HG02885 (cell line): ENCODE measurements at regions not wholly inside any gene's neighbourhood (a gene's known extent, or its start where the extent isn't known, plus 50 kb on each side); places are given as distances from the start of the nearest gene placed in this dataset.

Experiments used
- ATAC-seq: cut with Tn5 transposase; IDR thresholded peaks from one replicate; pipeline ENCODE4 v1.9.1; 2021; ENCODE audit warnings: mild to moderate bottlenecking; ENCODE audit not compliant: unreplicated experiment, poor library complexity

DNA sequence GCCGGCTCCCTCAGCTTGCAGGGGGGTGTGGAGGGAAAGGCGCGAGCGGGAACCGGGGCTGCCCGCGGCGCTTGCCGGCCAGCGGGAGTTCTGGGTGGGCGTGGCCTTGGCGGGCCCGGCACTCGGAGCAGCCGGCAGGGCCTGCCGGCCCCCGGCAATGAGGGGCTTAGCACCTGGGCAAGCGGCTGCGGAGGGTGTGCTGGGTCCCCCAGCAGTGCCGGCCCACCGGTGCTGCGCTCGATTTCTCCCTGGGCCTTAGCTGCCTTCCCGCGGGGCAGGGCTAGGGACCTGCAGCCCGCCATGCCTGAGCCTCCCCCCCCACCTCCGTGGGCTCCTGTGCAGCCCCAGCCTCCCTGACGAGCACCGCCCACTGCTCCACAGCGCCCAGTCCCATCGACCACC is 514.5 kb upstream of the GJE1 start:
- no peak for ATAC-seq

- ATAC-seq, result no peak
Measured at GRCh38 chr6:141610741-141611140, 522.0 kb upstream of the GJE1 start.

DNA sequence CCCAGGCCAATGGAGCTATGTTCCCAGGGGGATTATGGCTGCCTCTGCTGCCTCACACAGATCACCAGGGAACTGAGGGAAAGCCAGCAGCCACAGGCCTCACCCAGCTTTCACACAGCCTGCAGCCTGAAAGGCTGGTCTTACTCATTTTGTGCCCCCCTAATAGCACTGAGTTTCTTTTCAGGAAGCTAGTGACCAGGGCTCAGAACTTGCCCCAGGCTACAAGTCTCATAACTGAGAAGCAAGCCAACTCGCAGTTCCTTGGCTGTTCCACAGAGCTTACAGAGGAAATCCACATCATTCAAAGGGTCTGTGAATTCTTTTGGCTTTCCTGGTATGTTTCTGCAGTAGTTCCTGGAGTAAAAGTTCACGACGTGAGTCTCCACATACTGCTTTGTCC is 524.8 kb upstream of the GJE1 start:
- no peak for ATAC-seq

DNA sequence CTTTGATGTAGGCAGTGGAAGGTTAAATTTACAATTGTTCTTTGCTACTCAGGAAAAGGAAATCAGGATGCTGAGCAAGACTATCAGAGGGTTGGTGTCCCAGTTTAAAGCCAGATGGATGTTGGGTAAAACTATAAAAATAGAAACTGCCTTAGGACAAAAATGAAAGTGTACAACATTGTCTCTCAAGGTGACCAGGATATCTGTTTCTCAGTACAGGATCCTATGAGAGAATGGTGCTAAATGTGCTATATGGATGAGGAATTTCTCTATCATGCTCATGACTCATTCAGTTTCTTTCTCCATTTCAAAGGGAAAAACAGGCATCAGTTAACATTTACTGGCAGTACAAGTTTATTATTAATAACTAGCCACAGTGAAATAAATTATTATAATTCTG is 534.2 kb upstream of the GJE1 start:
- ATAC-seq, result no peak

GRCh38 chr6:141594874-141595273 is 537.9 kb upstream of the GJE1 start:
- no peak for ATAC-seq

GRCh38 chr6:141593311-141593710 is 539.4 kb upstream of the GJE1 start:
- no peak for ATAC-seq

DNA sequence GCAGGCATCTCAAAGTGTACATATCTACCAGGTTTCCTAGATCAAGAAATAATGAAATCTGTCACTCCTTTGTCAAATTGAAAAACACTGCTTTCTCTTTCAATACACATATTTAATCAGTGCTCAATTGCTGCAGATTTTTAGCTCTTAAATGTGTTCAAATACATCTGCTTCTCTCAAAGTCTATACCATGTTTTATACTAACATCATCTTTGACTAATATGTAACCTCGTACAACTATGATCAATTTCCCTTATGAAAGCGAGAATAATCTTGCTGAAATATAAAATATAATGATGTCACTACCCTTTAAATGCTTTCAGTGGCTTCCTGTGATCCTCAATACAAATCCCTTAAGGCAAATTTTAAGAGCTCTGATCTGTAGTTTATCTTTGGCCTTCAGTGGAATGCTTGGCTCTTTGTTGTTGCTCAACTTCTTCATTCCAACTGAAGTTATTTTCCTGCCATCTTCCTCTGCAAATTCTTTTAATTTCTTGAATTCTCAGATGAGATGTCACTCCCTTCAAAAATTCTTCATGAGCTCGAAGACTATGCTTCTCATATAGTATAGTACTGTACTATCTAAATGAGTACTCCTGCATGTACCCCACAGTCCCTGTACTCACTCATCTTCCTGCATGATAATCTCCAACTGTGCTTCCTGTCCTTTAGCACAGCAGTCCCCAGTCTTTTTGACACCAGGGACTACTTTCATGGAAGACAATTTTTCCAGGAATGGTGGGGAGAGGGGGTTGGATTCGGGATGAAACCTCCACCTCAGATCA is 545.1 kb upstream of the GJE1 start:
- no peak for ATAC-seq

- ATAC-seq, result no peak
Measured at GRCh38 chr6:141580988-141581552, 551.7 kb upstream of the GJE1 start.

GRCh38 chr6:141580131-141580530 is 552.6 kb upstream of the GJE1 start:
- no peak for ATAC-seq

DNA sequence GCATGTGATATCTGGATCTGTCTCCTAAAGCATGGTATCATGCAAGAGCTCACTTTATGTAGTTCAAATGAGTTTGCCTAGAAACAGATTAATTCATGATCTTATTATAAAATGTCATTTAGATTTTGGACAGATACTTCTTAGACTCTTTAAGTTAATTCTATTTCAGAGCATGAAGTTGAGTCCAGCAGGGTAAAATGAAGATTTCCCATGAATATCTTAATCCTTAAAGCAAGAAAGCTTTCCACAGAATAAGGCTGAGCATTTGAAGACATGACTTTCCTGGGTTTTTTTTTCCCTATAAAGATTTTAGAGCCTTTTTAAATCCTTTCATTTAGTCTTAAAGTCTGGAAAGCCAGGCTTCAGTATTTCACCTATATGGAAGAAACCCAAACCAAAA is 556.0 kb upstream of the GJE1 start:
- ATAC-seq, result no peak

DNA sequence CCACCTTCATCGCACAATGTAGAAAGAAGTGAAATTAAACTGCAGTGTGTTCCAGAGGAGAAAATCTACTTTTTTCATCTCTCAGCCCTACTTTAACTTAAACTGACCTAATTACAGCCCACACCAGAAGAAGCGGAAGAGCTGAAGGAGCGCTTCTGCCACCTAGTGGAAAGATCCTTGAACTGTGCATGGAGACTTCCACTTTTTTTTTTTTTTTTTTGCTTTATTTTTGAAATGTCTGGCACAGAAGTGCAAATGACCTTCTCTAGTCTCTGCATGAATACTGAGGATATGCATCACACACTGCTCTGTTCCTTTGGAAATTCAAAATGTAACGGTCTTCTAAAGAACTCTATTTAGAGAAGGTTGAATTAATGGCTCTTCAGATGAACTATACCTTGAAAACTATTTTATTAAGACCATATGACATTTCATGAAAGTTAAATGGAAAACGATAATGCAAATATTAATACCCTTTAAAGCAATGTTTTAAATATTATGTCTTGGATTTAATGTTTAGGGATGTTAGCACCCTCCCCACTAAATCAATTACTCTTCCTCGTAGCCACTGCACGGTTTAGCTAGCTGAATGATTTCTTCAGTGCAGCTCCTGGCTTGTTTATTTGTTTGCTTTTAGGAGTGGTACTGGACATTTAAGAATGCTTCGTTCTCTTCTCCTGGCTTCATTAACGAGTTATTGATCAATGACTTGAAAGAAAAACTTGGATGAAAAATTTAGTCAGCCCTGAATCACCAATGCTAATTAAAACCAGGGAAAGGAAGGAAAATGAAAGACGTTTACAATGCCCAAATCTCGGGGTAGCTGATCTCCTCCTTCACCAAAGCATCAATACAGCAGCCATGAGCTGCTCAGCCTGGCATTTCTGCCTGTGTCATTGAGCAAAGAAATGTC is 569.6 kb upstream of the GJE1 start:
- peak; percentile 94 for ATAC-seq

GRCh38 chr6:141562186-141562811 is 570.4 kb upstream of the GJE1 start:
- ATAC-seq, result peak; percentile 31

DNA sequence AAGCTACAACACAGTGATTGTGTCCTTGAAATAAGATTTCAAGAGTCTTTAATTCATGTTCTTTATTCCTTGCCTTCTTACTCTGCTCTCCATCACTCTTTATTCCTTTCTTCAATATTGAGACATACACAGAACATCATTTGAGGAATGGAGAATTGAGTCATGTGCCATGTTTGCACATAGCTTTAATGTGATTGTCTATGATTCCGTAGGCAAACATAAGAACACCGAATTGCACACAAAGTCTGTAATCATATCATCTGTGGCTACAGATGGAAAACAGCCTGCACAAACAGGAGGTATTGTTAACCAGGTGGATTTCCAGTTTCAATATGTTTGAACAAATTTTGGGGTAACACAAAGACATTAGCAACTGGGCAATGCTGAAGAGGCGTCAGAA is 571.6 kb upstream of the GJE1 start:
- no peak for ATAC-seq

GRCh38 chr6:141552463-141552862 is 580.3 kb upstream of the GJE1 start:
- ATAC-seq, result peak; percentile 76

DNA sequence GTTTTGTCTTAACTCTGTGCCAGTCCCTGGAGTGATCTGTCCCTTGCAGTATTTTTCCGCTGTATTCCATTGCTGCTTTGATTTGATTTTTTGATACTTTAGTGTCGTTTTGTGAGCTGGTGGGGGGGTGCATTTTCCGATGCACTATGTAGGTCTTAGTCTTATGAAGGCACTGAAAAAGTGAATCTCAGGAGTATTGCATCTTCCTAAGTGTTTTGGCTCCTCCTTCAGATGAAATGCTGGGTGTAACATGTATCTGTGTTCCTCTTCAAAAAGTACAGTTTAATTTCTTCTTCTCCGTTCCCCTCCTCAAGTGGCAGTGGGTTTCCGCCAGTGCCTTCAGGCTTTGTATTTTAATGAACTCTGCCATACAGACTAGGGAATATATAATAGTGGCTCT is 580.7 kb upstream of the GJE1 start:
- ATAC-seq, result no peak

DNA sequence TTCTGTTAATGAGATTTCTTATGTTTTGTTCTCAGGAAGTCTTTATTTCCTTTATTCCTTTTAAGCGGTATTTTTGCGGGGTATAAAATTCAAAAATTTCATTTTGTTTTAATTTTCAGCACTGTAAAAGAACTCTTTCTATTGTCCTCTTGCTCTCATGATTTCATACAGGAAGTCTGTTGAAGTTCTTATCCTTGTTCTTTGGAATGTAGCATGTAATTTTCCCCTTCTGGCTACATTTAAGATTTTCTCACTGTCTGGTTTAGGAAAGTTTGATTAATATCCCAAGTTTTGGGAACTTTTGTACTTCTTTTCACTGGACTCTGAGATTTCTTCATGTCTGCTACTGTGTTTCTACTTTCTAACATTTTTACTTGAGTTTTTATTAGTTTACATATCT is 581.4 kb upstream of the GJE1 start:
- ATAC-seq, result no peak

- no peak for ATAC-seq
Measured at GRCh38 chr6:141550471-141550870, 582.3 kb upstream of the GJE1 start.

DNA sequence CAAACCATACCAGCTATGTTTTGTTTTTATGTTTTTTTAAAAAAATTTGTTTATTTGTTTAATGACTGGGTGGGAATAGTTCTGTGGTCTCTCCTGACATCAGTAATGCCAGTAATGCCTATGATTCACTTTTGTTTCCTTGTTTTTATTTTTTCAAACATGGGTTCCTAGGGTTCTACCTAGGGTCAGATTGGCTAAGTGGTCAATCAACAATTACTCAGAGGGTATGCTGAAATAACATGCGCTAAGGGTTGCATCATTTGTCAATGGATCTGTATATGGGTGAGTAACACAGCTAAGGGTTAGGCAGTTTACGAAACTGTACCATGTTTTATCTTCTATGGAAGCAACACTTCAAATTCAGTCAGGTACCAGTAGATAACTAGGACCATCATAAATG is 583.8 kb upstream of the GJE1 start:
- no peak for ATAC-seq

DNA sequence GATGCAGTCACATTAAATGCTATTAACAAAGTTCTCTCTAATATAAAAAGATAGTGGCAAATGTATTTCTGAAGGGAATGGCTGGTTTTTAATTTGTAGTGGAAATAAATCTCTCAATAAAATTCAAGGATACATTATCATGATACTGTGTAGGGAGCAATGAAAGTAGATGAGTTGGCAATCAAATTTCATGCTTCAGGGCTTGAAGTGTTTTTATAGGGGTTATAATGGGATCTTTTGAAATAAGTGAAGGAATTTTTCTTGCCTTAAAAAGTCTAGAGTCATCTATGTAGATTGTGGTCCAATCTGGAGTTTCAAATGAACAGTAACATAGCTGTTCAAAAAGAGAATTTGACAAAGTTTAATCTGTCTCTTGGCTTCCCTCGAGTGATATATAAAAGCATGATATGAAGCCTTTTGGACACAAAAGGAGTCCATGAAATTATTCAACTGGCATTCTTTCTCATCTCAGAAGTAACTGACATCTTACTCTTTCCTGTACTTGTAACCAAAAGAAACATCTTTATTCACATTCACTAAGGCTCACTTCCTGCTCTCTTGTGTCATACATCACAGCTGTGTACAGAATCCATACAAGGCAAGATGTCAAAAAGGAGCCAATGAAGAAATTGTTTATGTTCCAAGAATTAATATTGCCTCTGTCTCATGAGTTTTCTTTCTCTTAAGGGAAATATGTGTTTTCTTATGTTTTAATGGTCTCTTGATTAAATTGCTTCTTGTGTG is 591.0 kb upstream of the GJE1 start:
- ATAC-seq, result no peak

GRCh38 chr6:141540207-141540606 is 592.5 kb upstream of the GJE1 start:
- no peak for ATAC-seq
